ENCODE measurements at regions not wholly inside any gene's neighbourhood (a gene's known extent, or its start where the extent isn't known, plus 50 kb on each side); places are given as distances from the start of the nearest gene placed in this dataset.

DNA sequence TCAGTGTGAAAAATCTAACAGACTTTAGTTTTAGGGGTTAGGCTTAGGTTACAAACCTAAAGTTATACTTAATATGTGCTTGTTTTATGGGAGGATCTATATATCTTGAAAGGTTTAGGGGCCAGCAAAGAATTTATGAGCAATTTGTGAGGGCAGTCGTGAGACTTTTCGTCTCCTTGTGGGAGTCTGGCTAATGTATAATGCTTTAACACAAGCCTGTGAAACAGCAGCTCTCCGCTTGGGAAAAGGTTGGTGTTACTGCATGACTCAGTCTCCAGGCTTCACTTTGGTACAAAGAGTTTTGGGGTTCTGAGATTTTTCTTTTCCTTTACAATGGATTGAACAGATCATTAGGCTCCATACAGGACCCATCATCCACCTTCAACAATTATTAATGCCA lies 79.0 kb upstream of the MFGE8 start:
- Histone ChIP-seq H3K4me3 (replicated peaks in 1 of 3; ENCODE audit: insufficient read depth in 1 of 3, low read depth in 2 of 3, low read length in 3 of 3) (no peak overlapping the region), H4K20me1 (ENCODE audit: insufficient read depth, low read length) (no peaks in the 10 kb centered on the region), H3K4me1 (ENCODE audit: insufficient read depth, low read length) (peaks cover 7% of the 10 kb centered on the region), H3K27ac (ENCODE audit: extremely low read length, insufficient read depth, low read length) (no peak overlapping the region), H3K36me3 (replicated peaks in 1 of 2; ENCODE audit: control insufficient read depth in 1 of 2, insufficient read depth in 2 of 2, low read length in 2 of 2) (no peaks in the 10 kb centered on the region), H2AFZ (ENCODE audit: low read length) (no peak overlapping the region), H3K4me2 (ENCODE audit: low read depth, low read length) (no peak overlapping the region), H3K27me3 (ENCODE audit: control insufficient read depth in 1 of 2, insufficient read depth in 2 of 2, low read length in 2 of 2) (no peaks in the 10 kb centered on the region), H3K79me2 (ENCODE audit: insufficient read depth, low read length) (no peaks in the 10 kb centered on the region), H3K9ac (ENCODE audit: insufficient read depth, low read depth, low read length) (no peak overlapping the region), H3K9me3 (ENCODE audit: low read length) (no peaks in the 10 kb centered on the region)
- FAIRE-seq (no peak), DNase-seq (ENCODE audit: low spot score) (no peak), ATAC-seq (no peak)
- WGBS (ENCODE audit: low lambda C conversion rate) = 47% methylated on average over 3 of the region's 3 CpGs
- in situ Hi-C loops (cut with HindIII; ENCODE audit: extremely low pct_ligation_motif_present, low pct_unique_long_range_greater_than_20kb) (no loop called here), intact Hi-C loops (cut with micrococcal nuclease; ENCODE audit: unreplicated experiment) (no loop called here)
- no TSS peak for BruUV-seq (replicated peaks)
- no peak for TF ChIP-seq CEBPZ (IDR thresholded peaks at IDR 0.05; ENCODE audit: low read length)
- no peak for TF ChIP-seq TOE1 (CRISPR knock-in tag; IDR thresholded peaks at IDR 0.05)
- no peak for TF ChIP-seq ZNF496 (CRISPR knock-in tag; IDR thresholded peaks at IDR 0.05; ENCODE audit: insufficient replicate concordance)
- TF ChIP-seq ZNF12 (CRISPR knock-in tag; IDR thresholded peaks at IDR 0.05) = no peak
- no peak for TF ChIP-seq ZFP90 (CRISPR knock-in tag; IDR thresholded peaks at IDR 0.05; ENCODE audit: borderline replicate concordance)
- no peak for TF ChIP-seq ZNF773 (CRISPR knock-in tag; IDR thresholded peaks at IDR 0.05; ENCODE audit: borderline replicate concordance)
- TF ChIP-seq MIXL1 (CRISPR knock-in tag; IDR thresholded peaks at IDR 0.05) = no peak
- TF ChIP-seq, protein P1, sequence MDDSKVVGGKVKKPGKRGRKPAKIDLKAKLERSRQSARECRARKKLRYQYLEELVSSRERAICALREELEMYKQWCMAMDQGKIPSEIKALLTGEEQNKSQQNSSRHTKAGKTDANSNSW (CRISPR knock-in tag; IDR thresholded peaks at IDR 0.05; ENCODE audit: borderline replicate concordance) = no peak
- no peak for TF ChIP-seq ZNF3 (CRISPR knock-in tag; IDR thresholded peaks at IDR 0.05)
- no peak for TF ChIP-seq ERF (CRISPR knock-in tag; IDR thresholded peaks at IDR 0.05)
- TF ChIP-seq, protein P2, sequence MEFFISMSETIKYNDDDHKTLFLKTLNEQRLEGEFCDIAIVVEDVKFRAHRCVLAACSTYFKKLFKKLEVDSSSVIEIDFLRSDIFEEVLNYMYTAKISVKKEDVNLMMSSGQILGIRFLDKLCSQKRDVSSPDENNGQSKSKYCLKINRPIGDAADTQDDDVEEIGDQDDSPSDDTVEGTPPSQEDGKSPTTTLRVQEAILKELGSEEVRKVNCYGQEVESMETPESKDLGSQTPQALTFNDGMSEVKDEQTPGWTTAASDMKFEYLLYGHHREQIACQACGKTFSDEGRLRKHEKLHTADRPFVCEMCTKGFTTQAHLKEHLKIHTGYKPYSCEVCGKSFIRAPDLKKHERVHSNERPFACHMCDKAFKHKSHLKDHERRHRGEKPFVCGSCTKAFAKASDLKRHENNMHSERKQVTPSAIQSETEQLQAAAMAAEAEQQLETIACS (CRISPR knock-in tag; IDR thresholded peaks at IDR 0.05) = no peak
- TF ChIP-seq ZNF232 (CRISPR knock-in tag; IDR thresholded peaks at IDR 0.05; ENCODE audit: borderline replicate concordance) = no peak
- TF ChIP-seq SMAD1 (CRISPR knock-in tag; IDR thresholded peaks at IDR 0.05; ENCODE audit: borderline replicate concordance, low read depth) = no peak
- TF ChIP-seq, protein P3, sequence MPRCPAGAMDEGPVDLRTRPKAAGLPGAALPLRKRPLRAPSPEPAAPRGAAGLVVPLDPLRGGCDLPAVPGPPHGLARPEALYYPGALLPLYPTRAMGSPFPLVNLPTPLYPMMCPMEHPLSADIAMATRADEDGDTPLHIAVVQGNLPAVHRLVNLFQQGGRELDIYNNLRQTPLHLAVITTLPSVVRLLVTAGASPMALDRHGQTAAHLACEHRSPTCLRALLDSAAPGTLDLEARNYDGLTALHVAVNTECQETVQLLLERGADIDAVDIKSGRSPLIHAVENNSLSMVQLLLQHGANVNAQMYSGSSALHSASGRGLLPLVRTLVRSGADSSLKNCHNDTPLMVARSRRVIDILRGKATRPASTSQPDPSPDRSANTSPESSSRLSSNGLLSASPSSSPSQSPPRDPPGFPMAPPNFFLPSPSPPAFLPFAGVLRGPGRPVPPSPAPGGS (CRISPR knock-in tag; IDR thresholded peaks at IDR 0.05) = no peak
- TF ChIP-seq, protein P4, sequence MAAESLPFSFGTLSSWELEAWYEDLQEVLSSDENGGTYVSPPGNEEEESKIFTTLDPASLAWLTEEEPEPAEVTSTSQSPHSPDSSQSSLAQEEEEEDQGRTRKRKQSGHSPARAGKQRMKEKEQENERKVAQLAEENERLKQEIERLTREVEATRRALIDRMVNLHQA (CRISPR knock-in tag; IDR thresholded peaks at IDR 0.05) = no peak
- ChIA-PET POLR2A (no interaction called here), CTCF (ENCODE audit: low intra/inter-chr PET ratio, low total read pairs) (no interaction called here)
